K562 (cell line): ENCODE measurements at regions not wholly inside any gene's neighbourhood (a gene's known extent, or its start where the extent isn't known, plus 50 kb on each side); places are given as distances from the start of the nearest gene placed in this dataset.

Experiments
- ATAC-seq: fragments of 200-7000 bp; cut with Tn5 transposase; 3 replicates; pipeline ENCODE4 v1.9.1; 2020; ENCODE audit warnings: moderate library complexity
- BruUV-seq: library from RNA; stranded (reverse); fragments of 400-500 nt; replicated peaks from 2 replicates; lab custom pipeline; 2021; lab: Mats Ljungman, UMichigan
- CTCF ChIA-PET: fragments of 300-600 bp; formaldehyde crosslinking; extraction: SDS; loops from one replicate; lab custom pipeline; 2021; ENCODE audit warnings: low intra/inter-chr PET ratio; lab: Yijun Ruan, JAX
- POLR2A ChIA-PET: fragments of 300-600, 350-650 bp; sonication (Branson Sonifier 250); formaldehyde crosslinking; extraction: SDS; loops from one replicate; lab custom pipeline; 2021; ENCODE audit warnings: antibody characterized with exemption, inconsistent platforms; lab: Yijun Ruan, JAX
- DNase-seq, 4 experiments: peaks; one replicate each; pipeline versions ENCODE4 v3.0.0 to v3.0.0-alpha.2; 2011 to 2018; ENCODE audit warnings: low spot score in 3 of 4, mixed read lengths in 3 of 4; ENCODE audit errors: extremely low read depth in 1 of 4
- FAIRE-seq: peaks from 2 replicates; lab custom pipeline; 2011; peaks lifted over from hg19 to GRCh38; lab: Jason Lieb, UNC
- H2AFZ ChIP-seq: 2 replicates; pipeline ENCODE4 v1.6.0; 2011; ENCODE audit warnings: low read depth, low read length, control low read depth, inconsistent platforms
- H3K27ac ChIP-seq: fragments of 200-600 bp; 3 replicates; pipeline ENCODE4 v1.8.0; 2011; ENCODE audit warnings: low read depth, mild to moderate bottlenecking, control low read depth, inconsistent platforms, low read length, moderate library complexity, mixed read lengths; ENCODE audit errors: extremely low read depth
- H3K27me3 ChIP-seq, 2 experiments: fragments of 300-600 bp in 1 of 2; 2 replicates in 1 of 2; 3 replicates in 1 of 2; pipeline versions ENCODE4 v1.6.0 to v1.8.0; 2011; ENCODE audit warnings: inconsistent platforms in 2 of 2, low read length in 2 of 2, mild to moderate bottlenecking in 1 of 2, mixed read lengths in 1 of 2, moderate library complexity in 1 of 2; ENCODE audit not compliant: control insufficient read depth in 2 of 2, insufficient read depth in 2 of 2
- H3K36me3 ChIP-seq: fragments of 300-600 bp; 3 replicates; pipeline ENCODE4 v1.8.0; 2011; ENCODE audit warnings: mild to moderate bottlenecking, low read length, inconsistent platforms; ENCODE audit not compliant: control insufficient read depth, insufficient read depth
- H3K4me1 ChIP-seq, 2 experiments: fragments of 200-600 bp in 1 of 2; replicated peaks in 1 of 2; 2 replicates in 1 of 2; 3 replicates in 1 of 2; pipeline versions ENCODE4 v1.5.1 to v1.8.0; 2011; ENCODE audit warnings: inconsistent platforms in 2 of 2, low read length in 2 of 2, mild to moderate bottlenecking in 1 of 2, mixed read lengths in 1 of 2, moderate library complexity in 1 of 2; ENCODE audit not compliant: control insufficient read depth in 2 of 2, insufficient read depth in 2 of 2
- H3K4me2 ChIP-seq: 2 replicates; pipeline ENCODE4 v1.6.1; 2011; ENCODE audit warnings: low read length, control low read depth, inconsistent platforms, mixed read lengths; ENCODE audit not compliant: insufficient read depth
- H3K4me3 ChIP-seq: fragments of 200-600 bp; sonication (generic), shearing (Covaris generic); 2 replicates; pipeline ENCODE4 v1.5.1; 2016; ENCODE audit warnings: control low read depth, inconsistent platforms
- H3K79me2 ChIP-seq: fragments of 200-600 bp; 3 replicates; pipeline ENCODE4 v1.8.0; 2011; ENCODE audit warnings: low read length, inconsistent platforms; ENCODE audit not compliant: control insufficient read depth, insufficient read depth
- H3K9ac ChIP-seq, 2 experiments: 2 replicates each; pipeline versions ENCODE4 v1.6.0 to v1.6.1; 2011; ENCODE audit warnings: low read depth in 2 of 2, low read length in 2 of 2, control low read depth in 1 of 2, inconsistent platforms in 1 of 2, mild to moderate bottlenecking in 1 of 2, mixed read lengths in 1 of 2; ENCODE audit not compliant: insufficient read depth in 1 of 2
- H3K9me1 ChIP-seq: one replicate; pipeline ENCODE4 v1.6.0; 2011; ENCODE audit warnings: inconsistent platforms, mild to moderate bottlenecking, low read length, moderate library complexity; ENCODE audit not compliant: control insufficient read depth, insufficient read depth
- H3K9me3 ChIP-seq: replicated peaks from 2 replicates; pipeline ENCODE4 v1.5.1; 2011; ENCODE audit warnings: low read depth, low read length, inconsistent platforms; ENCODE audit not compliant: control insufficient read depth, insufficient read depth
- H4K20me1 ChIP-seq: replicated peaks from 2 replicates; pipeline ENCODE4 v1.6.1; 2011; ENCODE audit warnings: low read length, inconsistent platforms, mixed read lengths; ENCODE audit not compliant: control insufficient read depth, insufficient read depth
- CC2D1A ChIP-seq: fragments of 450-650 bp; IDR thresholded peaks from 2 replicates; pipeline ENCODE4 v1.6.1; 2017; ENCODE audit warnings: mild to moderate bottlenecking
- CREB3L1 ChIP-seq: fragments of 450-650 bp; IDR thresholded peaks from 2 replicates; pipeline ENCODE4 v1.6.1; 2014; ENCODE audit warnings: low read depth, mild to moderate bottlenecking, moderate library complexity, borderline replicate concordance
- CSDE1 ChIP-seq, 2 experiments: fragments of 450-650 bp; IDR thresholded peaks; 2 replicates each; pipeline ENCODE4 v1.6.1; 2016; ENCODE audit warnings: mild to moderate bottlenecking in 1 of 2
- ELF4 ChIP-seq: fragments of 450-650 bp; formaldehyde crosslinking; IDR thresholded peaks from 2 replicates; pipeline ENCODE4 v1.4.0; 2022; ENCODE audit warnings: missing genetic modification characterization
- HNRNPK ChIP-seq: fragments of 200-400 bp; formaldehyde crosslinking; IDR thresholded peaks from one replicate; pipeline ENCODE4 v1.6.1; 2018; ENCODE audit warnings: mild to moderate bottlenecking, low read depth, low read length; ENCODE audit not compliant: poor library complexity, severe bottlenecking
- MTA1 ChIP-seq: fragments of 450-650 bp; IDR thresholded peaks from 2 replicates; pipeline ENCODE4 v1.6.1; 2017; ENCODE audit warnings: borderline replicate concordance
- NFE2 ChIP-seq: IDR thresholded peaks from 2 replicates; pipeline ENCODE4 v1.6.1; 2014; ENCODE audit warnings: antibody characterized with exemption, low read depth
- POLR2A ChIP-seq: fragments of 450-650 bp; conservative IDR thresholded peaks from 2 replicates; pipeline ENCODE4 v1.6.1; 2016
- RBM39 ChIP-seq: fragments of 200-400 bp; formaldehyde crosslinking; optimal IDR thresholded peaks from 2 replicates; pipeline ENCODE3; 2018; ENCODE audit warnings: low read depth, low read length
- TCF15 ChIP-seq: fragments of 250-450 bp; sonication (Bioruptor Pico); IDR thresholded peaks from 2 replicates; pipeline ENCODE4 v1.8.0; 2022; ENCODE audit warnings: moderate library complexity, mild to moderate bottlenecking, inconsistent platforms
- TCFL5 ChIP-seq: fragments of 250-450 bp; sonication (Bioruptor Pico); conservative IDR thresholded peaks from 2 replicates; pipeline ENCODE4 v1.6.1; 2021; ENCODE audit warnings: mild to moderate bottlenecking, moderate library complexity, matching md5 sums
- ZNF263 ChIP-seq: sonication (generic); formaldehyde crosslinking; IDR thresholded peaks from 2 replicates; pipeline ENCODE4 v1.8.0; 2022; ENCODE audit warnings: mild to moderate bottlenecking, missing genetic modification reagents, borderline replicate concordance
- ZNF347 ChIP-seq: fragments of 450-650 bp; formaldehyde crosslinking; IDR thresholded peaks from 2 replicates; pipeline ENCODE4 v1.4.0; 2020; ENCODE audit warnings: low read depth, mild to moderate bottlenecking, moderate library complexity
- WGBS: fragments of 100-300 bp; shearing (Covaris generic); methylation state at CpG from one replicate; pipeline ENCODE4 v1.1.6; 2016; ENCODE audit warnings: low coverage, mixed read lengths; ENCODE audit not compliant: insufficient coverage; ENCODE audit errors: missing lambda C conversion rate; 5-methylcytosine and 5-hydroxymethylcytosine counted together
- in situ Hi-C: fragments of 300-500 bp; cut with MboI; formaldehyde crosslinking; loops from 4 replicates; pipeline ENCODE4 v1.15.0; 2018; ENCODE audit warnings: inconsistent platforms, mixed read lengths
- intact Hi-C: fragments of 100-400 bp; cut with micrococcal nuclease; formaldehyde crosslinking; loops from 2 replicates; pipeline ENCODE4 v1.14.2; 2022

GRCh38 chr22:48785792-48786678 lies 1041.6 kb downstream of the BRD1 start (continued):
- TF ChIP-seq NFE2 (no peak), ZNF347 (CRISPR knock-in tag) (no peak), RBM39 (no peak), TCFL5 (CRISPR knock-in tag) (no peak)
- TF ChIP-seq, all 486 proteins: peak for 0

GRCh38 chr22:48784701-48785503 lies 1042.8 kb downstream of the BRD1 start:
- no TSS peak for BruUV-seq
- no peaks in the 10 kb centered on the region for H3K9me3 ChIP-seq
- FAIRE-seq (no peak), DNase-seq (no peak), ATAC-seq (no peak)
- POLR2A ChIA-PET: no interaction called here
- H4K20me1 ChIP-seq: no peaks in the 10 kb centered on the region
- H3K4me3 ChIP-seq: no peak overlapping the region
- H3K4me1 ChIP-seq: no peaks in the 10 kb centered on the region
- CTCF ChIA-PET: no interaction called here
- H2AFZ ChIP-seq: no peak overlapping the region
- H3K27ac ChIP-seq: no peak overlapping the region
- H3K79me2 ChIP-seq: no peaks in the 10 kb centered on the region
- H3K9ac ChIP-seq: no peak overlapping the region
- H3K36me3 ChIP-seq: no peaks in the 10 kb centered on the region
- in situ Hi-C loops: no loop called here
- WGBS: 0% methylated on average over 9 of the region's 21 CpGs
- intact Hi-C loops: no loop called here
- peaks cover 0 to 3% of the 10 kb centered on the region in 2 experiments; a peak in 1 of 5 replicates for H3K27me3 ChIP-seq
- H3K9me1 ChIP-seq: no peaks in the 10 kb centered on the region
- H3K4me2 ChIP-seq: no peak overlapping the region
- TF ChIP-seq CSDE1 (IDR thresholded peaks at IDR 0.05) (no peak), ZNF263 (no peak), HNRNPK (no peak), TCF15 (CRISPR knock-in tag) (no peak), CC2D1A (no peak), POLR2A (no peak), ELF4 (CRISPR knock-in tag) (no peak), CREB3L1 (no peak), MTA1 (no peak)
